ENCODE measurements at regions not wholly inside any gene's neighbourhood (a gene's known extent, or its start where the extent isn't known, plus 50 kb on each side); places are given as distances from the start of the nearest gene placed in this dataset.

GRCh38 chr12:83801972-83802371 is 1110.6 kb downstream of the SLC6A15 start:
- Histone ChIP-seq H3K4me3 (ENCODE audit: low read depth in 1 of 3, low read length in 3 of 3) (no peak overlapping the region), H3K9me3 (ENCODE audit: control insufficient read depth in 4 of 4, low read length in 3 of 4) (no peaks in the 10 kb centered on the region), H3K4me1 (ENCODE audit: control insufficient read depth in 4 of 4, insufficient read depth in 4 of 4, low read length in 3 of 4) (no peaks in the 10 kb centered on the region), H3K9ac (ENCODE audit: low read depth in 1 of 2, low read length in 2 of 2) (no peak overlapping the region), H3K36me3 (ENCODE audit: control insufficient read depth in 4 of 4, insufficient read depth in 3 of 4, low read depth in 1 of 4, low read length in 3 of 4) (no peaks in the 10 kb centered on the region), H3K27me3 (ENCODE audit: control insufficient read depth in 4 of 4, insufficient read depth in 4 of 4, low read length in 3 of 4) (no peaks in the 10 kb centered on the region), H3K27ac (ENCODE audit: low read depth in 1 of 2, low read length in 2 of 2) (no peak overlapping the region)
- TF ChIP-seq FOXA1 (IDR thresholded peaks at IDR 0.05) (no peak), GABPA (IDR thresholded peaks at IDR 0.05 in 1 of 2, conservative IDR thresholded peaks at IDR 0.05 in 1 of 2) (no peak), HNF4A (conservative IDR thresholded peaks at IDR 0.05) (no peak), EGR1 (IDR thresholded peaks at IDR 0.05; ENCODE audit: low read depth in 2 of 2) (no peak), YY1 (IDR thresholded peaks at IDR 0.05) (no peak), ZBTB33 (IDR thresholded peaks at IDR 0.05) (no peak)
- TF ChIP-seq, protein P1, sequence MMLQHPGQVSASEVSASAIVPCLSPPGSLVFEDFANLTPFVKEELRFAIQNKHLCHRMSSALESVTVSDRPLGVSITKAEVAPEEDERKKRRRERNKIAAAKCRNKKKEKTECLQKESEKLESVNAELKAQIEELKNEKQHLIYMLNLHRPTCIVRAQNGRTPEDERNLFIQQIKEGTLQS (IDR thresholded peaks at IDR 0.05) = no peak
- TF ChIP-seq, protein P2, sequence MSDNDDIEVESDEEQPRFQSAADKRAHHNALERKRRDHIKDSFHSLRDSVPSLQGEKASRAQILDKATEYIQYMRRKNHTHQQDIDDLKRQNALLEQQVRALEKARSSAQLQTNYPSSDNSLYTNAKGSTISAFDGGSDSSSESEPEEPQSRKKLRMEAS (IDR thresholded peaks at IDR 0.05) = no peak
- TF ChIP-seq, protein P3, sequence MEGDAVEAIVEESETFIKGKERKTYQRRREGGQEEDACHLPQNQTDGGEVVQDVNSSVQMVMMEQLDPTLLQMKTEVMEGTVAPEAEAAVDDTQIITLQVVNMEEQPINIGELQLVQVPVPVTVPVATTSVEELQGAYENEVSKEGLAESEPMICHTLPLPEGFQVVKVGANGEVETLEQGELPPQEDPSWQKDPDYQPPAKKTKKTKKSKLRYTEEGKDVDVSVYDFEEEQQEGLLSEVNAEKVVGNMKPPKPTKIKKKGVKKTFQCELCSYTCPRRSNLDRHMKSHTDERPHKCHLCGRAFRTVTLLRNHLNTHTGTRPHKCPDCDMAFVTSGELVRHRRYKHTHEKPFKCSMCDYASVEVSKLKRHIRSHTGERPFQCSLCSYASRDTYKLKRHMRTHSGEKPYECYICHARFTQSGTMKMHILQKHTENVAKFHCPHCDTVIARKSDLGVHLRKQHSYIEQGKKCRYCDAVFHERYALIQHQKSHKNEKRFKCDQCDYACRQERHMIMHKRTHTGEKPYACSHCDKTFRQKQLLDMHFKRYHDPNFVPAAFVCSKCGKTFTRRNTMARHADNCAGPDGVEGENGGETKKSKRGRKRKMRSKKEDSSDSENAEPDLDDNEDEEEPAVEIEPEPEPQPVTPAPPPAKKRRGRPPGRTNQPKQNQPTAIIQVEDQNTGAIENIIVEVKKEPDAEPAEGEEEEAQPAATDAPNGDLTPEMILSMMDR (IDR thresholded peaks at IDR 0.05; ENCODE audit: low read depth, low read length, missing input control) = no peak
- DNase-seq (ENCODE audit: low spot score) = no peak

DNA sequence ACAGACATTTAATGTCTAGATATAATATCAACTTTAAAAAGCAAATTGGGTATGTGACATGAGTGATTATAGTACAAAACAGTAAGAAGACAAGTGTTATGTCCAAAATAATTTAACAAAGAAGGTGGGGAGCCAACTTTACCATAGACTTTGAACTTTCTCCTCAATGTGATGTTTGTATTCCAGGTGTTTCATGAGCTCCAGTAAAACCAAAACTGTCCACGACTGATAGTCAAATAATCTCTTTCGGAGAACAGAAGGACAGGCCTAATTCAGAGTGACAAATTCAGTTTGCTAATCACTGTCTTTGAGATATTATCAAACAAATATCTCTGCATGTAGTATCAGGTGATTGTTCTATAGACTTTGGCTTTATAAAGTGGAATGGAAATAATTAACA is 1112.6 kb downstream of the SLC6A15 start:
- Histone ChIP-seq H3K9me3 (ENCODE audit: control insufficient read depth in 4 of 4, low read length in 3 of 4) (no peaks in the 10 kb centered on the region), H3K4me3 (ENCODE audit: low read depth in 1 of 3, low read length in 3 of 3) (no peak overlapping the region), H3K4me1 (ENCODE audit: control insufficient read depth in 4 of 4, insufficient read depth in 4 of 4, low read length in 3 of 4) (no peaks in the 10 kb centered on the region), H3K27ac (ENCODE audit: low read depth in 1 of 2, low read length in 2 of 2) (no peak overlapping the region), H3K36me3 (ENCODE audit: control insufficient read depth in 4 of 4, insufficient read depth in 3 of 4, low read depth in 1 of 4, low read length in 3 of 4) (no peaks in the 10 kb centered on the region), H3K9ac (ENCODE audit: low read depth in 1 of 2, low read length in 2 of 2) (no peak overlapping the region), H3K27me3 (ENCODE audit: control insufficient read depth in 4 of 4, insufficient read depth in 4 of 4, low read length in 3 of 4) (no peaks in the 10 kb centered on the region)
- 35% methylated on average over 2 of the region's 2 CpGs for WGBS
- DNase-seq (ENCODE audit: low spot score) = no peak
- TF ChIP-seq JUND (IDR thresholded peaks at IDR 0.05) = no peak
- no peak for TF ChIP-seq RAD21 (IDR thresholded peaks at IDR 0.05)
- TF ChIP-seq, protein P1 (IDR thresholded peaks at IDR 0.05) = no peak
- TF ChIP-seq, protein P4, sequence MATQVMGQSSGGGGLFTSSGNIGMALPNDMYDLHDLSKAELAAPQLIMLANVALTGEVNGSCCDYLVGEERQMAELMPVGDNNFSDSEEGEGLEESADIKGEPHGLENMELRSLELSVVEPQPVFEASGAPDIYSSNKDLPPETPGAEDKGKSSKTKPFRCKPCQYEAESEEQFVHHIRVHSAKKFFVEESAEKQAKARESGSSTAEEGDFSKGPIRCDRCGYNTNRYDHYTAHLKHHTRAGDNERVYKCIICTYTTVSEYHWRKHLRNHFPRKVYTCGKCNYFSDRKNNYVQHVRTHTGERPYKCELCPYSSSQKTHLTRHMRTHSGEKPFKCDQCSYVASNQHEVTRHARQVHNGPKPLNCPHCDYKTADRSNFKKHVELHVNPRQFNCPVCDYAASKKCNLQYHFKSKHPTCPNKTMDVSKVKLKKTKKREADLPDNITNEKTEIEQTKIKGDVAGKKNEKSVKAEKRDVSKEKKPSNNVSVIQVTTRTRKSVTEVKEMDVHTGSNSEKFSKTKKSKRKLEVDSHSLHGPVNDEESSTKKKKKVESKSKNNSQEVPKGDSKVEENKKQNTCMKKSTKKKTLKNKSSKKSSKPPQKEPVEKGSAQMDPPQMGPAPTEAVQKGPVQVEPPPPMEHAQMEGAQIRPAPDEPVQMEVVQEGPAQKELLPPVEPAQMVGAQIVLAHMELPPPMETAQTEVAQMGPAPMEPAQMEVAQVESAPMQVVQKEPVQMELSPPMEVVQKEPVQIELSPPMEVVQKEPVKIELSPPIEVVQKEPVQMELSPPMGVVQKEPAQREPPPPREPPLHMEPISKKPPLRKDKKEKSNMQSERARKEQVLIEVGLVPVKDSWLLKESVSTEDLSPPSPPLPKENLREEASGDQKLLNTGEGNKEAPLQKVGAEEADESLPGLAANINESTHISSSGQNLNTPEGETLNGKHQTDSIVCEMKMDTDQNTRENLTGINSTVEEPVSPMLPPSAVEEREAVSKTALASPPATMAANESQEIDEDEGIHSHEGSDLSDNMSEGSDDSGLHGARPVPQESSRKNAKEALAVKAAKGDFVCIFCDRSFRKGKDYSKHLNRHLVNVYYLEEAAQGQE (IDR thresholded peaks at IDR 0.05) = no peak
- peak in 1 of 2 donors; percentile 27 for TF ChIP-seq HNF4A (conservative IDR thresholded peaks at IDR 0.05)
